Testis (tissue), 2 donors: ENCODE measurements at regions not wholly inside any gene's neighbourhood (a gene's known extent, or its start where the extent isn't known, plus 50 kb on each side); places are given as distances from the start of the nearest gene placed in this dataset.

ENCODE experiments used
- POLR2A ChIP-seq: fragments of 450-650 bp; IDR thresholded peaks from one replicate; pipeline ENCODE4 v1.6.1; 2017; ENCODE audit warnings: antibody characterized with exemption, mild to moderate bottlenecking, moderate library complexity
- TF ChIP-seq, protein P1 (sequence below), 3 experiments: fragments of 450-650 bp in 2 of 3; fragments of 200-600 bp in 1 of 3; sonication (generic) in 1 of 3; IDR thresholded peaks; one replicate each; pipeline ENCODE4 v1.5.1; 2016 to 2019; ENCODE audit warnings: antibody characterized with exemption in 3 of 3, mild to moderate bottlenecking in 2 of 3, moderate library complexity in 1 of 3

DNA sequence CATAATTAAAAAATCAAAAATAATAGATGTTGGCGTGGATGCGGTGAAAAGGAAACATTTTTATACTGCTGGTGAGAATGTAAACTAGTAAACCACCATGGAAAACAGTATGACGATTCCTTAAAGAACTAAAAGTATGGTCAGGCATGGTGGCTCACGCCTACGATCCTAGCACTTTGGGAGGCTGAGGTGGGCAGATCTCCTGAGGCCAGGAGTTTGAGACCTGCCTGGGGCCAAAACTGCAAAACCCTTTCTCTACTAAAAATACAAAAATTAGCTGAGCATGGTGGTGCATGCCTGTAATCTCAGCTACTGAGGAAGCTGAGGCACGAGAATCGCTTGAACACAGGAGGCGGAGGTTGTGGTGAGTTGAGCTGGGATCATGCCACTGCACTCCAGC is 195.7 kb upstream of the BMP4 start:
- TF ChIP-seq, protein P1, sequence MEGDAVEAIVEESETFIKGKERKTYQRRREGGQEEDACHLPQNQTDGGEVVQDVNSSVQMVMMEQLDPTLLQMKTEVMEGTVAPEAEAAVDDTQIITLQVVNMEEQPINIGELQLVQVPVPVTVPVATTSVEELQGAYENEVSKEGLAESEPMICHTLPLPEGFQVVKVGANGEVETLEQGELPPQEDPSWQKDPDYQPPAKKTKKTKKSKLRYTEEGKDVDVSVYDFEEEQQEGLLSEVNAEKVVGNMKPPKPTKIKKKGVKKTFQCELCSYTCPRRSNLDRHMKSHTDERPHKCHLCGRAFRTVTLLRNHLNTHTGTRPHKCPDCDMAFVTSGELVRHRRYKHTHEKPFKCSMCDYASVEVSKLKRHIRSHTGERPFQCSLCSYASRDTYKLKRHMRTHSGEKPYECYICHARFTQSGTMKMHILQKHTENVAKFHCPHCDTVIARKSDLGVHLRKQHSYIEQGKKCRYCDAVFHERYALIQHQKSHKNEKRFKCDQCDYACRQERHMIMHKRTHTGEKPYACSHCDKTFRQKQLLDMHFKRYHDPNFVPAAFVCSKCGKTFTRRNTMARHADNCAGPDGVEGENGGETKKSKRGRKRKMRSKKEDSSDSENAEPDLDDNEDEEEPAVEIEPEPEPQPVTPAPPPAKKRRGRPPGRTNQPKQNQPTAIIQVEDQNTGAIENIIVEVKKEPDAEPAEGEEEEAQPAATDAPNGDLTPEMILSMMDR (IDR thresholded peaks at IDR 0.05), result no peak
- TF ChIP-seq POLR2A, result no peak
